H1 (cell line): ENCODE measurements at regions not wholly inside any gene's neighbourhood (a gene's known extent, or its start where the extent isn't known, plus 50 kb on each side); places are given as distances from the start of the nearest gene placed in this dataset.

Experiments
- CTCF ChIA-PET: fragments of 300-600 bp; sonication (Branson Sonifier 250); formaldehyde crosslinking; loops from one replicate; lab custom pipeline; 2021; ENCODE audit not compliant: partially characterized antibody; lab: Charles Lee
- POLR2A ChIA-PET: fragments of 300-600 bp; sonication (Branson Sonifier 250); formaldehyde crosslinking; loops from one replicate; lab custom pipeline; 2021; ENCODE audit warnings: inconsistent platforms; ENCODE audit not compliant: partially characterized antibody; lab: Charles Lee
- DNase-seq, 2 experiments: peaks; one replicate each; pipeline versions ENCODE4 v3.0.0 to v3.0.0-alpha.2; 2010 to 2022; ENCODE audit warnings: low spot score in 2 of 2, low read depth in 1 of 2, mixed read lengths in 1 of 2
- FAIRE-seq: peaks from 2 replicates; lab custom pipeline; 2011; peaks lifted over from hg19 to GRCh38; lab: Jason Lieb, UNC
- H2AFZ ChIP-seq: 2 replicates; pipeline ENCODE4 v1.8.1; 2012; ENCODE audit warnings: low read length, inconsistent platforms
- H2AK5ac ChIP-seq: 2 replicates; pipeline ENCODE4 v1.6.1; 2013; ENCODE audit warnings: low read depth, low read length
- H2BK120ac ChIP-seq: replicated peaks from 2 replicates; pipeline ENCODE3; 2013; ENCODE audit warnings: low read depth, low read length, inconsistent platforms
- H2BK12ac ChIP-seq: 2 replicates; pipeline ENCODE4 v1.6.1; 2013; ENCODE audit warnings: low read depth, low read length
- H2BK15ac ChIP-seq: 2 replicates; pipeline ENCODE4 v1.6.1; 2013; ENCODE audit warnings: low read length
- H2BK20ac ChIP-seq: 2 replicates; pipeline ENCODE4 v1.6.1; 2013; ENCODE audit warnings: low read length
- H2BK5ac ChIP-seq: 2 replicates; pipeline ENCODE4 v1.6.1; 2013; ENCODE audit warnings: low read depth, low read length
- H3K14ac ChIP-seq: 2 replicates; pipeline ENCODE4 v1.6.1; 2013; ENCODE audit warnings: inconsistent platforms; ENCODE audit not compliant: insufficient read length
- H3K18ac ChIP-seq: 2 replicates; pipeline ENCODE4 v1.6.1; 2013; ENCODE audit warnings: low read length; ENCODE audit errors: extremely low read depth
- H3K23ac ChIP-seq: 2 replicates; pipeline ENCODE4 v1.6.1; 2013; ENCODE audit warnings: inconsistent platforms; ENCODE audit not compliant: insufficient read length
- H3K23me2 ChIP-seq: 2 replicates; pipeline ENCODE4 v1.6.1; 2013; ENCODE audit warnings: low read depth, low read length
- H3K27ac ChIP-seq: 2 replicates; pipeline ENCODE4 v1.6.1; 2011; ENCODE audit warnings: low read depth, low read length, inconsistent platforms
- H3K27me3 ChIP-seq, 4 experiments: replicated peaks in 1 of 4; 1 replicate in 1 of 4; 2 replicates in 3 of 4; pipeline versions ENCODE4 v1.6.1 to v1.8.1; 2011 to 2013; ENCODE audit warnings: low read length in 3 of 4, mild to moderate bottlenecking in 3 of 4, inconsistent platforms in 2 of 4, mixed read lengths in 2 of 4, moderate library complexity in 1 of 4; ENCODE audit not compliant: control insufficient read depth in 3 of 4, insufficient read depth in 3 of 4; ENCODE audit errors: extremely low read depth in 1 of 4
- H3K36me3 ChIP-seq, 4 experiments: 2 replicates each; pipeline versions ENCODE4 v1.6.1 to v1.8.1; 2011 to 2013; ENCODE audit warnings: mild to moderate bottlenecking in 4 of 4, low read length in 3 of 4, moderate library complexity in 2 of 4, control low read depth in 1 of 4, inconsistent platforms in 1 of 4; ENCODE audit not compliant: insufficient read depth in 4 of 4, control insufficient read depth in 2 of 4
- H3K4ac ChIP-seq: replicated peaks from 2 replicates; pipeline ENCODE3; 2013; ENCODE audit warnings: low read length, low read depth, mixed read lengths, inconsistent platforms; ENCODE audit not compliant: insufficient read length
- H3K4me1 ChIP-seq, 4 experiments: replicated peaks in 1 of 4; 1 replicate in 1 of 4; 2 replicates in 3 of 4; pipeline versions ENCODE4 v1.6.1 to v1.8.1; 2011 to 2013; ENCODE audit warnings: low read length in 3 of 4, inconsistent platforms in 2 of 4, mixed read lengths in 1 of 4; ENCODE audit not compliant: insufficient read depth in 4 of 4, control insufficient read depth in 3 of 4
- H3K4me2 ChIP-seq, 2 experiments: 2 replicates each; pipeline versions ENCODE4 v1.6.1 to v1.8.1; 2011 to 2013; ENCODE audit warnings: low read depth in 2 of 2, low read length in 2 of 2, control low read depth in 1 of 2, inconsistent platforms in 1 of 2, mild to moderate bottlenecking in 1 of 2; ENCODE audit not compliant: insufficient read depth in 1 of 2
- H3K4me3 ChIP-seq, 4 experiments: fragments of 200-600, 300-600 bp in 1 of 4; sonication (generic), shearing (Covaris generic), sonication (Bioruptor Twin) in 1 of 4; 2 replicates each; pipeline versions ENCODE4 v1.5.1 to v1.8.1; 2011 to 2016; ENCODE audit warnings: low read length in 4 of 4, low read depth in 3 of 4, control low read depth in 2 of 4, inconsistent platforms in 2 of 4, mild to moderate bottlenecking in 2 of 4, mixed read lengths in 1 of 4, moderate library complexity in 1 of 4; ENCODE audit not compliant: insufficient read depth in 2 of 4; ENCODE audit errors: extremely low read depth in 1 of 4
- H3K56ac ChIP-seq: replicated peaks from 2 replicates; pipeline ENCODE3; 2013; ENCODE audit warnings: low read depth, mild to moderate bottlenecking, mixed read lengths, low read length, inconsistent platforms; ENCODE audit not compliant: insufficient read length
- H3K79me1 ChIP-seq: 2 replicates; pipeline ENCODE4 v1.6.1; 2013; ENCODE audit warnings: low read depth, low read length, control low read depth
- H3K79me2 ChIP-seq, 2 experiments: 2 replicates each; pipeline versions ENCODE4 v1.6.1 to v1.8.1; 2012 to 2013; ENCODE audit warnings: low read length in 2 of 2, mild to moderate bottlenecking in 2 of 2, inconsistent platforms in 1 of 2; ENCODE audit not compliant: insufficient read depth in 2 of 2, control insufficient read depth in 1 of 2
- H3K9ac ChIP-seq, 4 experiments: replicated peaks in 1 of 4; 1 replicate in 1 of 4; 2 replicates in 3 of 4; pipeline versions ENCODE4 v1.6.1 to v1.8.1; 2011 to 2013; ENCODE audit warnings: low read depth in 3 of 4, low read length in 3 of 4, control low read depth in 2 of 4, mild to moderate bottlenecking in 2 of 4, moderate library complexity in 2 of 4, inconsistent platforms in 1 of 4; ENCODE audit errors: extremely low read depth in 1 of 4
- H3K9me3 ChIP-seq, 2 experiments: 2 replicates each; pipeline versions ENCODE4 v1.6.1 to v1.8.1; 2012 to 2013; ENCODE audit warnings: mild to moderate bottlenecking in 2 of 2, moderate library complexity in 2 of 2, control low read depth in 1 of 2, inconsistent platforms in 1 of 2, low read depth in 1 of 2, low read length in 1 of 2, mixed read lengths in 1 of 2; ENCODE audit not compliant: insufficient read depth in 2 of 2
- H4K20me1 ChIP-seq, 2 experiments: replicated peaks in 1 of 2; 2 replicates each; pipeline versions ENCODE3 to v1.8.1; 2011 to 2013; ENCODE audit warnings: inconsistent platforms in 2 of 2, low read length in 2 of 2, mild to moderate bottlenecking in 1 of 2; ENCODE audit not compliant: insufficient read depth in 2 of 2, control insufficient read depth in 1 of 2
- H4K5ac ChIP-seq: 2 replicates; pipeline ENCODE4 v1.6.1; 2013; ENCODE audit warnings: low read length, low read depth, mixed read lengths, inconsistent platforms; ENCODE audit not compliant: insufficient read length
- H4K8ac ChIP-seq: 2 replicates; pipeline ENCODE4 v1.8.0; 2013; ENCODE audit warnings: mild to moderate bottlenecking, moderate library complexity, low read length, inconsistent platforms; ENCODE audit not compliant: insufficient read depth; ENCODE audit errors: extremely low read depth
- H4K91ac ChIP-seq: replicated peaks from 2 replicates; pipeline ENCODE3; 2013; ENCODE audit warnings: low read length, mixed read lengths, inconsistent platforms; ENCODE audit not compliant: insufficient read length
- BCL11A ChIP-seq, 2 experiments: IDR thresholded peaks; one replicate each; pipeline ENCODE4 v1.6.1; 2011; ENCODE audit warnings: low read depth in 2 of 2, low read length in 2 of 2, mild to moderate bottlenecking in 2 of 2
- CTBP2 ChIP-seq: IDR thresholded peaks from 2 replicates; pipeline ENCODE4 v1.7.0; 2011; ENCODE audit warnings: borderline replicate concordance, mild to moderate bottlenecking, moderate library complexity, mixed read lengths, low read length; ENCODE audit not compliant: insufficient read depth, insufficient read length
- GTF2F1 ChIP-seq: IDR thresholded peaks from 2 replicates; pipeline ENCODE4 v1.6.1; 2012; ENCODE audit warnings: low read depth, low read length, improper control_type of control experiment, borderline replicate concordance
- JUN ChIP-seq: IDR thresholded peaks from 2 replicates; pipeline ENCODE4 v1.6.1; 2011; ENCODE audit warnings: low read depth, mild to moderate bottlenecking, improper control_type of control experiment, low read length
- RNF2 ChIP-seq: fragments of 200-900, 300-1000 bp; sonication (generic); IDR thresholded peaks from 2 replicates; pipeline ENCODE4 v1.7.1; 2016; ENCODE audit warnings: borderline replicate concordance, low read depth, mild to moderate bottlenecking, antibody characterized with exemption, low read length; ENCODE audit not compliant: poor library complexity, severe bottlenecking; ENCODE audit errors: missing control alignments
- SP2 ChIP-seq: IDR thresholded peaks from 2 replicates; pipeline ENCODE4 v1.6.1; 2012; ENCODE audit warnings: mild to moderate bottlenecking, low read length, inconsistent platforms
- TBP ChIP-seq: IDR thresholded peaks from 2 replicates; pipeline ENCODE4 v1.6.1; 2011; ENCODE audit warnings: low read depth, low read length, improper control_type of control experiment
- YY1 ChIP-seq: IDR thresholded peaks from 2 replicates; pipeline ENCODE4 v1.6.1; 2011; ENCODE audit warnings: low read depth, mild to moderate bottlenecking, low read length
- WGBS, 2 experiments: shearing (Covaris generic) in 1 of 2; methylation state at CpG; one replicate each; pipeline versions ENCODE4 v1.1.6 to v1.1.7; 2013 to 2015; ENCODE audit warnings: low lambda C conversion rate in 2 of 2, mixed read lengths in 2 of 2, inconsistent platforms in 1 of 2, low coverage in 1 of 2, missing lambda C conversion rate in 1 of 2; ENCODE audit not compliant: insufficient replicate concordance in 2 of 2, insufficient coverage in 1 of 2, insufficient read length in 1 of 2; ENCODE audit errors: extremely low coverage in 1 of 2, missing lambda C conversion rate in 1 of 2; 5-methylcytosine and 5-hydroxymethylcytosine counted together

DNA sequence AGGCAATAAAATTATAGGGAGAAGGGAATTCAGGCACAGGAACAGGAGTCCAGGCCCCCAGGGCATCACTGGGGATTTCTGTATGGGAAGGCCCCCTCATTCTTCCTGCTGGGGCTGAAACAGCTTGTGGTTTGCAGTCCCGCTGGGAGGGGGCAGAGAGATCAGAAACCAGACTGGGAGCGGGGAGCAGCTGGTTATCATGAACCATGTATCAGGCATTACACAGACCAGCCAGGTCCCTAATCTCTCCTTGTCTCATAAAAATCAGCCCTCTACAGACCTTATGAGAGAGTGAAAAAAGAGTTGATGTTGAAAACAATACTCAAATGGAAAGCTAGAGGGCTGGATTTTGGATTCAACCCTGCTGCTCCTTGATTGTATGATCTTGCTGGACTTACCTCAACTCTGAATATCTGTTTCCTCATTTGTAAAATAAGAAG lies 93.4 kb upstream of the F3 start:
- Histone ChIP-seq H4K91ac (no peak overlapping the region), H2AK5ac (no peak overlapping the region), H3K18ac (no peak overlapping the region), H3K14ac (no peak overlapping the region), H3K27ac (no peak overlapping the region), H3K9me3 (no peaks in the 10 kb centered on the region), H3K4me3 (no peak overlapping the region), H3K36me3 (no peaks in the 10 kb centered on the region), H3K79me1 (no peaks in the 10 kb centered on the region), H3K4ac (no peak overlapping the region), H4K8ac (no peak overlapping the region), H2BK5ac (no peak overlapping the region), H2BK15ac (no peak overlapping the region), H3K27me3 (no peaks in the 10 kb centered on the region), H2BK20ac (no peak overlapping the region), H3K4me2 (no peak overlapping the region), H4K20me1 (no peaks in the 10 kb centered on the region), H2AFZ (0 out of 2 replicates have a peak overlapping the region, but pooled peaks have one; percentile 16), H4K5ac (no peak overlapping the region), H3K56ac (no peak overlapping the region), H2BK120ac (no peak overlapping the region), H3K79me2 (no peaks in the 10 kb centered on the region), H3K9ac (no peak overlapping the region), H3K4me1 (peaks cover 0 to 6% (median 3%) of the 10 kb centered on the region in 4 experiments; a peak in 3 of 7 replicates), H2BK12ac (no peak overlapping the region), H3K23ac (no peak overlapping the region), H3K23me2 (no peaks in the 10 kb centered on the region)
- POLR2A ChIA-PET = no interaction called here
- no peak for DNase-seq
- WGBS, 2 experiments = 78% methylated on average over 2 of the region's 2 CpGs; no CpG with 5 or more reads in 1 of the 2 experiments
- CTCF ChIA-PET = interaction anchor here (0.8 to 2.0 kb wide), 17 partner anchors 10 to 171 kb away, joined by 3 to 15 read pairs (median 4); no protein-coding TSS in a partner anchor
- TF ChIP-seq TBP = no peak
- no peak for TF ChIP-seq RNF2
- TF ChIP-seq BCL11A (IDR thresholded peaks at IDR 0.05; ENCODE audit: low read depth in 2 of 2, low read length in 2 of 2) = no peak
- TF ChIP-seq GTF2F1 = no peak
- TF ChIP-seq YY1 = no peak
- TF ChIP-seq CTBP2 = no peak
- no peak for TF ChIP-seq JUN
- no peak for TF ChIP-seq SP2
- no peak for FAIRE-seq
